ENCODE measurements at regions not wholly inside any gene's neighbourhood (a gene's known extent, or its start where the extent isn't known, plus 50 kb on each side); places are given as distances from the start of the nearest gene placed in this dataset.

GRCh38 chr16:82542714-82543113 lies 84.1 kb upstream of the CDH13 start:
- TF ChIP-seq ZNF317 (CRISPR knock-in tag; IDR thresholded peaks at IDR 0.05; ENCODE audit: borderline replicate concordance, low read depth) = no peak
- no peak for TF ChIP-seq CTCF (IDR thresholded peaks at IDR 0.05)
- no peak for TF ChIP-seq ESRRA (CRISPR knock-in tag; IDR thresholded peaks at IDR 0.05; ENCODE audit: borderline replicate concordance)
- no peak for TF ChIP-seq FOXP1 (CRISPR knock-in tag; IDR thresholded peaks at IDR 0.05; ENCODE audit: borderline replicate concordance)
- no peak for TF ChIP-seq SMAD3 (CRISPR knock-in tag; IDR thresholded peaks at IDR 0.05; ENCODE audit: borderline replicate concordance)
- TF ChIP-seq ERG (CRISPR knock-in tag; IDR thresholded peaks at IDR 0.05) = no peak
